IMR-90 (cell line): ENCODE measurements at regions not wholly inside any gene's neighbourhood (a gene's known extent, or its start where the extent isn't known, plus 50 kb on each side); places are given as distances from the start of the nearest gene placed in this dataset.

Experiments
- ATAC-seq: fragments of 200-7000 bp; cut with Tn5 transposase; 2 replicates; pipeline ENCODE4 v1.9.1; 2020; ENCODE audit warnings: low read depth, mild to moderate bottlenecking, moderate library complexity
- BruUV-seq: library from RNA; stranded (reverse); fragments of 400-500 nt; replicated peaks from 2 replicates; lab custom pipeline; 2021; lab: Mats Ljungman, UMichigan
- CTCF ChIA-PET: fragments of 300-600 bp; formaldehyde crosslinking; extraction: SDS; loops from one replicate; lab custom pipeline; 2021; ENCODE audit warnings: antibody characterized with exemption; lab: Yijun Ruan, JAX
- POLR2A ChIA-PET: fragments of 300-600 bp; sonication (Branson Sonifier 250); formaldehyde crosslinking; loops from one replicate; lab custom pipeline; 2022; ENCODE audit warnings: antibody characterized with exemption; ENCODE audit not compliant: unreplicated experiment; lab: Charles Lee
- DNase-seq: peaks from one replicate; pipeline ENCODE4 v3.0.0; 2013
- H2AFZ ChIP-seq: replicated peaks from 2 replicates; pipeline ENCODE3; 2013; ENCODE audit warnings: low read length, mild to moderate bottlenecking; ENCODE audit not compliant: poor library complexity
- H2AK5ac ChIP-seq: 2 replicates; pipeline ENCODE4 v1.6.1; 2013; ENCODE audit warnings: low read depth, low read length, inconsistent platforms
- H2AK9ac ChIP-seq: replicated peaks from 2 replicates; pipeline ENCODE3; 2013; ENCODE audit warnings: mild to moderate bottlenecking, low read depth, low read length, moderate library complexity; ENCODE audit not compliant: poor library complexity
- H2BK120ac ChIP-seq: 2 replicates; pipeline ENCODE4 v1.6.1; 2013; ENCODE audit warnings: low read depth, low read length, inconsistent platforms
- H2BK15ac ChIP-seq: 3 replicates; pipeline ENCODE4 v1.6.1; 2013; ENCODE audit warnings: low read depth, low read length, inconsistent platforms
- H2BK20ac ChIP-seq: 2 replicates; pipeline ENCODE4 v1.6.1; 2013; ENCODE audit warnings: low read depth, mild to moderate bottlenecking, inconsistent platforms, low read length, moderate library complexity
- H2BK5ac ChIP-seq: 2 replicates; pipeline ENCODE4 v1.6.1; 2013; ENCODE audit warnings: mild to moderate bottlenecking, low read depth, low read length, inconsistent platforms; ENCODE audit not compliant: poor library complexity, severe bottlenecking
- H3K14ac ChIP-seq: replicated peaks from 2 replicates; pipeline ENCODE4 v1.6.1; 2013; ENCODE audit warnings: low read depth, low read length, inconsistent platforms
- H3K18ac ChIP-seq: 2 replicates; pipeline ENCODE4 v1.6.1; 2013; ENCODE audit warnings: low read depth, low read length, control low read depth
- H3K23ac ChIP-seq: 2 replicates; pipeline ENCODE4 v1.6.1; 2013; ENCODE audit warnings: low read depth, low read length, inconsistent platforms
- H3K27ac ChIP-seq: 2 replicates; pipeline ENCODE4 v1.5.1; 2013; ENCODE audit warnings: mild to moderate bottlenecking, control low read depth, low read length; ENCODE audit not compliant: insufficient read depth
- H3K27me3 ChIP-seq: 2 replicates; pipeline ENCODE4 v1.6.1; 2013; ENCODE audit warnings: low read length; ENCODE audit not compliant: control insufficient read depth, insufficient read depth
- H3K36me3 ChIP-seq: 2 replicates; pipeline ENCODE4 v1.6.1; 2013; ENCODE audit warnings: low read length, mixed read lengths; ENCODE audit not compliant: control insufficient read depth, insufficient read depth
- H3K4ac ChIP-seq: 2 replicates; pipeline ENCODE4 v1.6.1; 2013; ENCODE audit warnings: low read depth, low read length, inconsistent platforms
- H3K4me1 ChIP-seq: 2 replicates; pipeline ENCODE4 v1.6.1; 2013; ENCODE audit warnings: low read length, mixed read lengths; ENCODE audit not compliant: control insufficient read depth, insufficient read depth
- H3K4me2 ChIP-seq: 2 replicates; pipeline ENCODE4 v1.6.1; 2013; ENCODE audit warnings: low read depth, mild to moderate bottlenecking, control low read depth, low read length, moderate library complexity
- H3K4me3 ChIP-seq: 2 replicates; pipeline ENCODE4 v1.5.1; 2013; ENCODE audit warnings: low read depth, mild to moderate bottlenecking, control low read depth, low read length, moderate library complexity; ENCODE audit not compliant: insufficient read depth
- H3K56ac ChIP-seq: 2 replicates; pipeline ENCODE4 v1.6.1; 2013; ENCODE audit warnings: low read length, inconsistent platforms; ENCODE audit not compliant: insufficient read depth; ENCODE audit errors: extremely low read depth
- H3K79me1 ChIP-seq, 2 experiments: 2 replicates each; pipeline ENCODE4 v1.6.1; 2013; ENCODE audit warnings: low read length in 2 of 2, inconsistent platforms in 1 of 2, low read depth in 1 of 2
- H3K9ac ChIP-seq: 2 replicates; pipeline ENCODE4 v1.6.1; 2013; ENCODE audit warnings: low read depth, low read length, control low read depth
- H3K9me1 ChIP-seq: 2 replicates; pipeline ENCODE4 v1.6.1; 2013; ENCODE audit warnings: low read length, inconsistent platforms; ENCODE audit not compliant: insufficient read depth
- H3K9me3 ChIP-seq: 2 replicates; pipeline ENCODE4 v1.6.1; 2013; ENCODE audit warnings: low read length; ENCODE audit not compliant: control insufficient read depth, insufficient read depth
- H4K20me1 ChIP-seq: 2 replicates; pipeline ENCODE4 v1.6.1; 2013; ENCODE audit warnings: low read length, inconsistent platforms; ENCODE audit not compliant: insufficient read depth
- H4K5ac ChIP-seq: 2 replicates; pipeline ENCODE4 v1.6.1; 2013; ENCODE audit warnings: mild to moderate bottlenecking, low read depth, low read length, control low read depth
- H4K8ac ChIP-seq, 2 experiments: 2 replicates each; pipeline ENCODE4 v1.6.1; 2013; ENCODE audit warnings: low read depth in 2 of 2, low read length in 2 of 2, control low read depth in 1 of 2, inconsistent platforms in 1 of 2
- H4K91ac ChIP-seq: 2 replicates; pipeline ENCODE4 v1.6.1; 2013; ENCODE audit warnings: low read depth, low read length, inconsistent platforms; ENCODE audit not compliant: insufficient read depth
- MAZ ChIP-seq: IDR thresholded peaks from 2 replicates; pipeline ENCODE4 v1.6.1; 2012; ENCODE audit warnings: low read depth, mild to moderate bottlenecking, low read length, improper control_type of control experiment, moderate library complexity, borderline replicate concordance
- SMC3 ChIP-seq: fragments of 150-350 bp; IDR thresholded peaks from 2 replicates; pipeline ENCODE4 v1.6.1; 2016; ENCODE audit warnings: low read depth, mild to moderate bottlenecking, antibody characterized with exemption, low read length, moderate library complexity
- WGBS, 2 experiments: methylation state at CpG; one replicate each; pipeline versions ENCODE4 v1.1.5 to v1.1.7; 2013; ENCODE audit warnings: missing lambda C conversion rate in 2 of 2; ENCODE audit not compliant: insufficient read length in 1 of 2; ENCODE audit errors: extremely low coverage in 2 of 2; 5-methylcytosine and 5-hydroxymethylcytosine counted together
- dilution Hi-C: fragments of 300-500 bp; cut with HindIII; formaldehyde crosslinking; loops from one replicate; pipeline ENCODE4 v1.14.3; 2018; ENCODE audit warnings: low sequenced_read_pairs; ENCODE audit not compliant: unreplicated experiment
- in situ Hi-C: fragments of 300-500 bp; cut with MboI; formaldehyde crosslinking; loops from 3 replicates; pipeline ENCODE4 v1.14.3; 2019; ENCODE audit warnings: low sequenced_read_pairs, inconsistent platforms, mixed read lengths
- intact Hi-C: fragments of 100-400 bp; cut with micrococcal nuclease; formaldehyde crosslinking; loops from 2 replicates; pipeline ENCODE4 v1.10.0; 2022
- TF ChIP-seq, protein P1 (sequence below): conservative IDR thresholded peaks from 2 replicates; pipeline ENCODE4 v1.5.1; 2012; ENCODE audit warnings: mild to moderate bottlenecking, low read depth, low read length, improper control_type of control experiment
- TF ChIP-seq, protein P2 (sequence below): fragments of 150-350 bp; IDR thresholded peaks from 2 replicates; pipeline ENCODE4 v1.6.1; 2017; ENCODE audit warnings: mild to moderate bottlenecking, antibody characterized with exemption, low read length, low read depth

DNA sequence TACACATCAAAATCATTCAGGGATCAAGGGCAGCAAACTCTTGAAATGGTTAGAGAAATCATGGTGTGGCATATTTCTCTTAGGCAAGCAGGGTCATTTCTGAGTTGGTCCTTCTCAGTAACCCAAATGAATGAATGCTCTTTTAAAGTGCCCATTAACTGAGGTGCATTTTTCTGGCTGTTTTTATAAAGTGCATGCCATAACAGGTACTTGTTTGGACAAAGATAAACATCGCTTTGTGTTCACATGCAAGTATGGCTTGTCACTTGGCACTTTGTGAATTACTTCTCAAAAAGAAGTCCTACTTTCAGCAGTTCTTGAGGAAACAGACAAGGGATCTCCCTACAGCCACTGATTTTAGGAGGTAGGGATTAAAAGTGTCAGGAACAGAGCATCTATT lies 64.8 kb upstream of the IFNE start:
- ChIA-PET POLR2A (no interaction called here), CTCF (no interaction called here)
- H2BK120ac ChIP-seq: no peak overlapping the region
- H2AK9ac ChIP-seq: no peak overlapping the region
- H4K20me1 ChIP-seq: peaks cover 4% of the 10 kb centered on the region; the same call in 1 of the 2 replicates
- H4K5ac ChIP-seq: peak overlapping the region; percentile 76; the same call in 1 of the 2 replicates
- H3K27me3 ChIP-seq: no peaks in the 10 kb centered on the region
- H3K79me1 ChIP-seq: peaks cover 0 to 46% of the 10 kb centered on the region in 2 experiments; a peak in 2 of 4 replicates
- ATAC-seq (no peak), DNase-seq (no peak)
- H3K9me3 ChIP-seq: no peaks in the 10 kb centered on the region; the same call in 1 of the 2 replicates
- no peak overlapping the region for H3K4ac ChIP-seq
- BruUV-seq: no TSS peak
- in situ Hi-C loops (no loop called here), intact Hi-C loops (no loop called here), dilution Hi-C loops (no loop called here)
- H3K4me2 ChIP-seq: no peak overlapping the region
- no peak overlapping the region for H3K27ac ChIP-seq
- H2AFZ ChIP-seq: no peak overlapping the region
- peak overlapping the region; percentile 44 for H2BK5ac ChIP-seq
- no peak overlapping the region for H2BK15ac ChIP-seq
- no peak overlapping the region for H2AK5ac ChIP-seq
- peaks cover 5% of the 10 kb centered on the region; the same call in 1 of the 2 replicates for H3K9me1 ChIP-seq
- H2BK20ac ChIP-seq: no peak overlapping the region
- H3K36me3 ChIP-seq: peaks cover 2% of the 10 kb centered on the region; the same call in 1 of the 2 replicates
- no peak overlapping the region for H3K23ac ChIP-seq
- TF ChIP-seq MAZ: no peak
- TF ChIP-seq, protein P1, sequence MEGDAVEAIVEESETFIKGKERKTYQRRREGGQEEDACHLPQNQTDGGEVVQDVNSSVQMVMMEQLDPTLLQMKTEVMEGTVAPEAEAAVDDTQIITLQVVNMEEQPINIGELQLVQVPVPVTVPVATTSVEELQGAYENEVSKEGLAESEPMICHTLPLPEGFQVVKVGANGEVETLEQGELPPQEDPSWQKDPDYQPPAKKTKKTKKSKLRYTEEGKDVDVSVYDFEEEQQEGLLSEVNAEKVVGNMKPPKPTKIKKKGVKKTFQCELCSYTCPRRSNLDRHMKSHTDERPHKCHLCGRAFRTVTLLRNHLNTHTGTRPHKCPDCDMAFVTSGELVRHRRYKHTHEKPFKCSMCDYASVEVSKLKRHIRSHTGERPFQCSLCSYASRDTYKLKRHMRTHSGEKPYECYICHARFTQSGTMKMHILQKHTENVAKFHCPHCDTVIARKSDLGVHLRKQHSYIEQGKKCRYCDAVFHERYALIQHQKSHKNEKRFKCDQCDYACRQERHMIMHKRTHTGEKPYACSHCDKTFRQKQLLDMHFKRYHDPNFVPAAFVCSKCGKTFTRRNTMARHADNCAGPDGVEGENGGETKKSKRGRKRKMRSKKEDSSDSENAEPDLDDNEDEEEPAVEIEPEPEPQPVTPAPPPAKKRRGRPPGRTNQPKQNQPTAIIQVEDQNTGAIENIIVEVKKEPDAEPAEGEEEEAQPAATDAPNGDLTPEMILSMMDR: no peak
- no peak for TF ChIP-seq SMC3
- TF ChIP-seq, protein P2, sequence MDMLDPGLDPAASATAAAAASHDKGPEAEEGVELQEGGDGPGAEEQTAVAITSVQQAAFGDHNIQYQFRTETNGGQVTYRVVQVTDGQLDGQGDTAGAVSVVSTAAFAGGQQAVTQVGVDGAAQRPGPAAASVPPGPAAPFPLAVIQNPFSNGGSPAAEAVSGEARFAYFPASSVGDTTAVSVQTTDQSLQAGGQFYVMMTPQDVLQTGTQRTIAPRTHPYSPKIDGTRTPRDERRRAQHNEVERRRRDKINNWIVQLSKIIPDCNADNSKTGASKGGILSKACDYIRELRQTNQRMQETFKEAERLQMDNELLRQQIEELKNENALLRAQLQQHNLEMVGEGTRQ: no peak
- peak overlapping the region; percentile 43; the same call in 1 of the 2 replicates for H3K18ac ChIP-seq
- H3K4me1 ChIP-seq: peaks cover 18% of the 10 kb centered on the region
- H3K9ac ChIP-seq: no peak overlapping the region
- 0 out of 2 replicates have a peak overlapping the region, but pooled peaks have one; percentile 12 for H3K14ac ChIP-seq
- WGBS, 2 experiments: no CpG with 5 or more reads among the region's 1 CpG
- H4K91ac ChIP-seq: no peak overlapping the region
- no peak overlapping the region; a peak in 1 of 4 replicates for H4K8ac ChIP-seq
- H3K4me3 ChIP-seq: no peak overlapping the region
- H3K56ac ChIP-seq: no peak overlapping the region
